ENCODE measurements at regions not wholly inside any gene's neighbourhood (a gene's known extent, or its start where the extent isn't known, plus 50 kb on each side); places are given as distances from the start of the nearest gene placed in this dataset.
"Not testable (repeated sequence)": the region's sequence is repeated elsewhere in the genome, so short reads cannot be mapped to it uniquely, and the experiment has no call there.

DNA sequence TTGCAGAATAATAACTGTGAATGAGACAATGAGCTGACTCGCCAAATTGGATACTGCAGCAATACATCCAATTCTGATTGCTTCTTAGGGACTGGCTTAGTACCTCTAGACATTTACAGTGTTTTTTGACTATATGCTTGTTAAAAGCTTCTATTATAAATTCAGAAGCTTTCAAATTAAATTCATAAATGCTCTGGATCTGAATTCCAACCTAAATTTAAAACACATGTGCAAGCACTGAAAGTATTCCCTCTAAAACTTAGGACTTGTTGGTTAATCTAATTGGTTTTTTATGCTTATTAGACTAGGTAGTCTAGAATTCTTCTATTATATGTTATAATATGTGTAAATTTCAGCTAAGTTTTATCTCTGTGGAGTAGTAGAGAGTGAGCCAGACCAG lies 306.9 kb downstream of the CPS1 start:
- H3K27me3 ChIP-seq (ENCODE audit: insufficient read depth, low read length, poor library complexity), result no peaks in the 10 kb centered on the region
- no peak overlapping the region for H3K27ac ChIP-seq (ENCODE audit: low read length)
- DNase-seq, result no peak
- no peaks in the 10 kb centered on the region for H3K79me2 ChIP-seq (ENCODE audit: insufficient read depth, low read length)
- no peaks in the 10 kb centered on the region for H3K9me3 ChIP-seq (ENCODE audit: insufficient read depth, low read length, severe bottlenecking)
- H3K4me3 ChIP-seq (ENCODE audit: low read depth in 1 of 2, low read length in 2 of 2), result no peak overlapping the region
- no peak overlapping the region for H2AFZ ChIP-seq (ENCODE audit: low read depth, low read length)
- no peak for TF ChIP-seq EZH2 (IDR thresholded peaks at IDR 0.05; ENCODE audit: borderline replicate concordance, low read depth, low read length, severe bottlenecking)
- TF ChIP-seq, protein P1, sequence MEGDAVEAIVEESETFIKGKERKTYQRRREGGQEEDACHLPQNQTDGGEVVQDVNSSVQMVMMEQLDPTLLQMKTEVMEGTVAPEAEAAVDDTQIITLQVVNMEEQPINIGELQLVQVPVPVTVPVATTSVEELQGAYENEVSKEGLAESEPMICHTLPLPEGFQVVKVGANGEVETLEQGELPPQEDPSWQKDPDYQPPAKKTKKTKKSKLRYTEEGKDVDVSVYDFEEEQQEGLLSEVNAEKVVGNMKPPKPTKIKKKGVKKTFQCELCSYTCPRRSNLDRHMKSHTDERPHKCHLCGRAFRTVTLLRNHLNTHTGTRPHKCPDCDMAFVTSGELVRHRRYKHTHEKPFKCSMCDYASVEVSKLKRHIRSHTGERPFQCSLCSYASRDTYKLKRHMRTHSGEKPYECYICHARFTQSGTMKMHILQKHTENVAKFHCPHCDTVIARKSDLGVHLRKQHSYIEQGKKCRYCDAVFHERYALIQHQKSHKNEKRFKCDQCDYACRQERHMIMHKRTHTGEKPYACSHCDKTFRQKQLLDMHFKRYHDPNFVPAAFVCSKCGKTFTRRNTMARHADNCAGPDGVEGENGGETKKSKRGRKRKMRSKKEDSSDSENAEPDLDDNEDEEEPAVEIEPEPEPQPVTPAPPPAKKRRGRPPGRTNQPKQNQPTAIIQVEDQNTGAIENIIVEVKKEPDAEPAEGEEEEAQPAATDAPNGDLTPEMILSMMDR (IDR thresholded peaks at IDR 0.05; ENCODE audit: borderline replicate concordance, extremely low read depth, low read length, poor library complexity, severe bottlenecking), result no peak
- H3K4me1 ChIP-seq (ENCODE audit: insufficient read depth, low read length), result no peaks in the 10 kb centered on the region
- no peak for ATAC-seq (ENCODE audit: insufficient read depth, low read depth)
- H4K20me1 ChIP-seq (ENCODE audit: insufficient read depth, low read length), result no peaks in the 10 kb centered on the region
- no peaks in the 10 kb centered on the region for H3K36me3 ChIP-seq (ENCODE audit: insufficient read depth, low read length)
- no peak overlapping the region for H3K4me2 ChIP-seq (ENCODE audit: insufficient read depth, low read length)
- no peak overlapping the region for H3K9ac ChIP-seq (ENCODE audit: low read depth, low read length)

DNA sequence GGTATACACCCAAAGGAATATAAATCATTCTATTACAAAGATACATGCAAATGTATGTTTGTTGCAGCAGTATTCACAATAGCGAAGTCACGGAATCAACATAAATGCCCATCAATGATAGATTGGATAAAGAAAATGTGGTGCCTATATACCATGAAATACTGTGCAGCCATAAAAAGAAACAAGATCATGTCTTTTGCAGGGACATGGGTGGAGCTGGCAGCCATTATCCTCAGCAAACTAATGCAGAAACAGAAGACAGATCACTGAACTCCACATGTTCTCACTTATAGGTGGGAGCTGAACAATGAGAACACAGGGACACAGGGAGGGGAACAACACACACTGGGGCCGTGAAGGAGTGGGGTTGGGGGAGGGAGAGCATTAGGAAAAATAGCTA lies 315.2 kb downstream of the CPS1 start:
- ATAC-seq (ENCODE audit: insufficient read depth, low read depth), result not testable (repeated sequence)

DNA sequence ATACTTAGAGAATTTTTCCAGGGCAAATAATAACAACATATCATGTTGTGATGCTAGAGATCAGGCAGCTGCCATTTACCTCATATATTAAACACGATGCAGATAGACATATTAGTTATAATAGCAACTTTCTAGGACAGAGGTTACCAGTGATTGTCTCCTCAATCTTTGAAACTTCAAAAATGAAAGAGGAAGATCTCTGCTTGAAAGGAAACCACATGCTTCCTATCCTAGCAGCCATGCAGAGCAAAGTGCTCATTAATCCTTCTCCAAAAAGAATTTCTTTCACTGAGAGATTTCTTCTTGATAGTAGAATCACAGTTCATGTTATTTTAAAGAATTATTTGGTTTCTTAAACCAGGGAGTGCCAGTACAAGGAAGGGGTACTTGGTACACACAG lies 317.2 kb downstream of the CPS1 start:
- H3K27ac ChIP-seq (ENCODE audit: low read length), result no peak overlapping the region
- H3K4me1 ChIP-seq (ENCODE audit: insufficient read depth, low read length), result no peaks in the 10 kb centered on the region
- no peaks in the 10 kb centered on the region for H3K36me3 ChIP-seq (ENCODE audit: insufficient read depth, low read length)
- DNase-seq, result no peak
- no peak overlapping the region for H3K4me2 ChIP-seq (ENCODE audit: insufficient read depth, low read length)
- TF ChIP-seq, protein P1 (IDR thresholded peaks at IDR 0.05; ENCODE audit: borderline replicate concordance, extremely low read depth, low read length, poor library complexity, severe bottlenecking), result no peak
- no peak for TF ChIP-seq EZH2 (IDR thresholded peaks at IDR 0.05; ENCODE audit: borderline replicate concordance, low read depth, low read length, severe bottlenecking)
- no peak for ATAC-seq (ENCODE audit: insufficient read depth, low read depth)
- no peak overlapping the region for H2AFZ ChIP-seq (ENCODE audit: low read depth, low read length)
- H3K9me3 ChIP-seq (ENCODE audit: insufficient read depth, low read length, severe bottlenecking), result no peaks in the 10 kb centered on the region
- H3K27me3 ChIP-seq (ENCODE audit: insufficient read depth, low read length, poor library complexity), result no peaks in the 10 kb centered on the region
- no peak overlapping the region for H3K9ac ChIP-seq (ENCODE audit: low read depth, low read length)
- no peaks in the 10 kb centered on the region for H4K20me1 ChIP-seq (ENCODE audit: insufficient read depth, low read length)
- no peak overlapping the region for H3K4me3 ChIP-seq (ENCODE audit: low read depth in 1 of 2, low read length in 2 of 2)
- no peaks in the 10 kb centered on the region for H3K79me2 ChIP-seq (ENCODE audit: insufficient read depth, low read length)

More for the DNA sequence above, 315.2 kb downstream of the CPS1 start:
- DNase-seq; H2AFZ ChIP-seq (ENCODE audit: low read depth, low read length); H3K27me3 ChIP-seq (ENCODE audit: insufficient read depth, low read length, poor library complexity); H3K9ac ChIP-seq (ENCODE audit: low read depth, low read length); H4K20me1 ChIP-seq (ENCODE audit: insufficient read depth, low read length); H3K4me3 ChIP-seq (ENCODE audit: low read depth in 1 of 2, low read length in 2 of 2); H3K9me3 ChIP-seq (ENCODE audit: insufficient read depth, low read length, severe bottlenecking); H3K27ac ChIP-seq (ENCODE audit: low read length); H3K36me3 ChIP-seq (ENCODE audit: insufficient read depth, low read length); H3K4me1 ChIP-seq (ENCODE audit: insufficient read depth, low read length); H3K79me2 ChIP-seq (ENCODE audit: insufficient read depth, low read length); H3K4me2 ChIP-seq (ENCODE audit: insufficient read depth, low read length): not testable (repeated sequence)

DNA sequence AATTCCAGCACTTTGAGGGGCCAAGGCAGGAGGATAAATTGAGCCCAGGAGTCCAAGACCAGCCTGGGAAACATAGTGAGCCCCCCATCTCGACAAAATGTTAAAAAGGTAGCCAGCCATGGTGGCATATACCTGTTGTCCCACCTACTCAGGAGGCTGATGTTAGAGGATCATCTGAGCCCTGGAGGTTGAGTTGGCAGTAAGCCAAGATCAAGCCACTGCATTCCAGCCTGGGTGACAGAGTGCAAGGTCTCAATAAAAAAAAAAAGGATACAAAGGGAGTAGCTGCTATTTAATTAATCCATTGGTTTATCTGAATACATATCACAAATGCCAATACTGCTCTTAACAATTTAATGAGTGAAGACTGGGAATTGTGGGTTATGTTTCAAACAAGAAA lies 327.8 kb downstream of the CPS1 start:
- Histone ChIP-seq H3K27ac (ENCODE audit: low read length) (no peak overlapping the region), H2AFZ (ENCODE audit: low read depth, low read length) (no peak overlapping the region), H3K4me2 (ENCODE audit: insufficient read depth, low read length) (no peak overlapping the region), H3K27me3 (ENCODE audit: insufficient read depth, low read length, poor library complexity) (no peaks in the 10 kb centered on the region), H3K9me3 (ENCODE audit: insufficient read depth, low read length, severe bottlenecking) (no peaks in the 10 kb centered on the region), H3K79me2 (ENCODE audit: insufficient read depth, low read length) (no peaks in the 10 kb centered on the region), H3K9ac (ENCODE audit: low read depth, low read length) (no peak overlapping the region), H3K4me1 (ENCODE audit: insufficient read depth, low read length) (no peaks in the 10 kb centered on the region), H3K36me3 (ENCODE audit: insufficient read depth, low read length) (no peaks in the 10 kb centered on the region), H4K20me1 (ENCODE audit: insufficient read depth, low read length) (no peaks in the 10 kb centered on the region), H3K4me3 (ENCODE audit: low read depth in 1 of 2, low read length in 2 of 2) (no peak overlapping the region)
- ATAC-seq (ENCODE audit: insufficient read depth, low read depth) (no peak), DNase-seq (no peak)
- TF ChIP-seq, protein P1 (IDR thresholded peaks at IDR 0.05; ENCODE audit: borderline replicate concordance, extremely low read depth, low read length, poor library complexity, severe bottlenecking), result no peak
- no peak for TF ChIP-seq EZH2 (IDR thresholded peaks at IDR 0.05; ENCODE audit: borderline replicate concordance, low read depth, low read length, severe bottlenecking)

Data from DND-41 (cell line).